ENCODE measurements at regions not wholly inside any gene's neighbourhood (a gene's known extent, or its start where the extent isn't known, plus 50 kb on each side); places are given as distances from the start of the nearest gene placed in this dataset.

DNA sequence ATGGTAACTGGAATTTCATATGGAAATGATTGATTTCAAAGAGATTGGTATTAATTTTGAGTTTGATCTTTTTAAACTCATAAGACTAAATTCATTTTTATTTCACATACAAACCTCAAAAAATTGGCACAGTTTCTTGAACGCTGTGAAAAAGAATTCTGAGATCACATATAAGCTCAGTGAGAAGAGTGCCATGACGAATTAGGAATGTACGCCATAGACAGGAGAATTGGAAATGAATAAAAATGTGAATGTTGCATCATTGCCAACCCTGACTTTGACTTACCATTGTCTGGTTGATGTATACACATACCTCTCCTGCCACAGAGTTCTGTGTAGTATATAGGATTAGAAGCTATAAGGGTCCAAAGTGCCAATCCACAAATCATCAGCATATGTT, 290.4 kb upstream of the ZC3H15 start:
- no peaks in the 10 kb centered on the region for H3K9me3 Mint-ChIP-seq
- H3K4me1 Mint-ChIP-seq = no peaks in the 10 kb centered on the region

DNA sequence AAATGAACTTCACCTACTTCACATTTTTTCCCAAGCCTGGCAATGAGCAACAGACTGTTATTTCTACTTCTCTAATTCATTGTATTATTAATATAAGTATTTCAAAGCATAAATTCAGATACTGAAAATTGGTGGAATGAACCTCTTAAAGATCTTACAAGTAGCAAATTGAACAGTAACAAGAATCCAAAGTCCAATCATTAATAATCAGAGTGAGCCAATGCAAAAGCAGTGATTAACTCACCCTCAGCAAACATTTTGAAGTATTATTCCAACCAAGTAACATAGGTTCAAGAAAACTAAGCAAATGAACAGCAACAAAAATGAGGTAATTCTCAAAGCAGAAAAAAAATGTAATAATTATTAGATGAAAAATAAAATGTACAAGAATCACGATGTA, 288.1 kb upstream of the ZC3H15 start:
- H3K36me3 Mint-ChIP-seq = no peaks in the 10 kb centered on the region
- POLR2A ChIA-PET = no interaction called here
- no peaks in the 10 kb centered on the region for H3K9me3 Mint-ChIP-seq
- no peak overlapping the region for H3K4me3 Mint-ChIP-seq
- no peaks in the 10 kb centered on the region for H3K4me1 Mint-ChIP-seq
- no peaks in the 10 kb centered on the region for H3K27me3 Mint-ChIP-seq
- ATAC-seq (ENCODE audit: low read depth) (no peak), DNase-seq (no peak)
- no peak overlapping the region for H3K27ac Mint-ChIP-seq

More for the DNA sequence above, 290.4 kb upstream of the ZC3H15 start:
- no peaks in the 10 kb centered on the region for H3K27me3 Mint-ChIP-seq
- POLR2A ChIA-PET = no interaction called here
- ATAC-seq (ENCODE audit: low read depth) = no peak
- H3K36me3 Mint-ChIP-seq = no peaks in the 10 kb centered on the region
- no peak for DNase-seq
- no peak overlapping the region for H3K4me3 Mint-ChIP-seq
- no peak overlapping the region for H3K27ac Mint-ChIP-seq

DNA sequence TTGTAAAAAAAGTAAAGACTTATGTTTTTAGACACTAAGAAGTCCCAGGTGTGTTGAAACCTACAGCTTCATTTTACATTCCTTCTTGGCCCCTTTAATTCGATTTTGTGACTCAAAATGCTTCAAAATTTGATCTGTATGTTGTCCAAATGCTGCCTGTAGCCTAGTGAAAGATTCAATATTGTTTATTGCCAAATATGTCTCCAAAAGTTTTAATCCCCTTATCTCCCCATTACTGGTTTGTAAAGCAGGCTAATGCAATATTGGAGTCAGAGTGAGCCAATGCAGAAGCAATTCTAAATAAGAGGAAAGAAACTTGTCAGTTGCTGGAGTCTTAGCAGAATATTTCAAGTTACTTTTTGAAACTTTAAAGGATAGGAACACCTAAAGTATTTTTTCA, 287.0 kb upstream of the ZC3H15 start:
- Mint-ChIP-seq H3K27me3 (no peaks in the 10 kb centered on the region), H3K4me1 (no peaks in the 10 kb centered on the region), H3K9me3 (no peaks in the 10 kb centered on the region), H3K36me3 (no peaks in the 10 kb centered on the region), H3K27ac (no peak overlapping the region), H3K4me3 (no peak overlapping the region)
- ATAC-seq (ENCODE audit: low read depth) (no peak), DNase-seq (no peak)
- POLR2A ChIA-PET = no interaction called here

DNA sequence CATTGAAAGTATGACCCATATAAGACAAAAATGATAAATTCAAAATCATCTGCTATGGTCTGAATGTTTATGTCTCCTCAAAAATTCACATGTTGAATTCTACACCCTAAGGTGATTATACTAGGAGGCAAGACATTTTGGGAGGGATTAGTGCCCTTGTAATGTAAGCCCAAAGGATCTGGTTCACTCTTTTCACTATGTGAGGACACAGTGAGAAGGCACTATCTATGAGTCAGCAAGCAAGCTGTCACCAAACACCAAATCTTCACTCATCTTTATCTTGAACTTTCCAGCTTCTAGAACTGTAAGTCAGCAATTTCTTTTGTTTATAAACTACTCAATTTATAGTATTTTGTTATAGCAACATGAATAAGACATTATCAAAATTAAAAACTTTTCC, 284.7 kb upstream of the ZC3H15 start:
- POLR2A ChIA-PET = no interaction called here
- Mint-ChIP-seq H3K9me3 (no peaks in the 10 kb centered on the region), H3K4me3 (no peak overlapping the region), H3K27ac (no peak overlapping the region), H3K4me1 (no peaks in the 10 kb centered on the region), H3K27me3 (no peaks in the 10 kb centered on the region), H3K36me3 (no peaks in the 10 kb centered on the region)
- DNase-seq = no peak
- ATAC-seq (ENCODE audit: low read depth) = no peak

DNA sequence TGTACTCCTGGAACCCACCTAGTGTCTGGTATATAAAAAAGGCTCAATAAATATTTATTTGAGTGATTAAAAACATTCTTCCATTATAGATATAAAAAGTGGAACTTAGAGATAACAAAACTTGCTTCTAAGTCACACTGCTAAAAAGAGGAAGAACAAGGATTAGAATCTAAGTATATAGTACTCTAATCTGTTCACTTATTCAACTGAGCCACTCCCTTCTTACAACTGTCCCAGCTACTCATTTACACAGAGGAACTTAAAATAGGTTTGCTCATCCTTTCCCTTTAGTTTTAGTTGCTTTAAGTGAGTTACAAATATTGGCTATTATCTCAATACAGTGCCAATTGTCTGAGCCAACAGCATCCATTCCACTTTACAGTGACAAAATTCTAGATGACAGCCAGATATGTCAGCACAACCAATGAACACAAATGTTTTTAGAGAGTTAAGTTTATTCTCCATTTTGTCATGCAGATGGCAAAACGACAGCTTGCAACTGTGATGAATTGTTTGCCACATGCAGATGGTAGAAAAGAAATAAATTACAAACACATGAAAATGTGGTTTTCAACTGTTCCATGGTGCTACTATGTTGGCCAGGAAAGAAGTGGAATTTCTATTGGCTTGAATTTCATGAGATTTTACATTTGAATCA, 280.7 kb upstream of the ZC3H15 start:
- Mint-ChIP-seq H3K36me3 (no peaks in the 10 kb centered on the region), H3K4me3 (no peak overlapping the region), H3K27ac (no peak overlapping the region), H3K4me1 (no peaks in the 10 kb centered on the region), H3K9me3 (no peaks in the 10 kb centered on the region), H3K27me3 (no peaks in the 10 kb centered on the region)
- DNase-seq = no peak
- POLR2A ChIA-PET = no interaction called here
- no peak for ATAC-seq (ENCODE audit: low read depth)

DNA sequence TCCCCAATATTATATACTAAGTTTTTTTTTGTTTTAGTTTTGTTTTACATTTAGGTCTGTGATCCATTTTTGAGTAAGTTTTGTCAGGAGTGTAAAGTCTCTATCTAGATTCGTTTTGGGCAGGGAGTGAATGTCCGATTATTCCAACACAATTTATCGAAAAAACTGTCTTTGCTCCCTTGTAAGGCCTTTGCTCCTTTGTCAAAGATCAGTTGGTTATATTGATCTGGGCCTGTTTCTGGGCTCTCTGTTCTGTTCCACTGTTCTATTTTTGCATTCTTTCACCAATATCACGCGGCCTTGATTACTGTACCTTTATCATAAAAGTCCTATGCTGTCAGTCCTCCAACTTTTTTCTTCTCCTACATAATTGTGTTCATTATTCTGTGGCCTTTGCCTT, 276.5 kb upstream of the ZC3H15 start:
- Mint-ChIP-seq H3K4me3 (no peak overlapping the region), H3K4me1 (no peaks in the 10 kb centered on the region), H3K27me3 (no peaks in the 10 kb centered on the region), H3K27ac (no peak overlapping the region), H3K36me3 (peaks cover 2% of the 10 kb centered on the region), H3K9me3 (peaks cover 2% of the 10 kb centered on the region)
- DNase-seq (no peak), ATAC-seq (ENCODE audit: low read depth) (no peak)
- POLR2A ChIA-PET = no interaction called here

DNA sequence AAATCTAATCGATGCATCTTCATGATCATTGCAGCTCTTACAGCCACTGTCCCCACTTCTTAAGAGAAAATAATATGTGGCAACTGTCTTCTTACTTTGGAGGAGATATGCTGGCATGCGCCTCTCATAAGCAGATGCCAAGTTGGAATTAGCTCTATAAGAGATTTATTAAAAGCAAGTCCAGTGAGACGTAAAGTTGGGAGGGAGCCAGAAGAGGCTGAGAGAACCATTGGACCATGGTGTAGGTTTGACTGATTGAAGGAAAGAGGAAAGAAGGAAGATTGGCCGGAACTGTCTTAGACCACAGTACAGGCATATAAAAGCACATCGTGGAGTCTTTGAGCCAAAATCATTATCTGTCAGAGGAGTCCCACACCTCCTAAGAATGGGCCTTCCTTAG, 265.7 kb upstream of the ZC3H15 start:
- POLR2A ChIA-PET = no interaction called here
- ATAC-seq (ENCODE audit: low read depth) = no peak
- Mint-ChIP-seq H3K27ac (no peak overlapping the region), H3K27me3 (no peaks in the 10 kb centered on the region), H3K9me3 (peaks cover 4% of the 10 kb centered on the region), H3K36me3 (no peaks in the 10 kb centered on the region), H3K4me3 (no peak overlapping the region), H3K4me1 (no peaks in the 10 kb centered on the region)
- DNase-seq = no peak

DNA sequence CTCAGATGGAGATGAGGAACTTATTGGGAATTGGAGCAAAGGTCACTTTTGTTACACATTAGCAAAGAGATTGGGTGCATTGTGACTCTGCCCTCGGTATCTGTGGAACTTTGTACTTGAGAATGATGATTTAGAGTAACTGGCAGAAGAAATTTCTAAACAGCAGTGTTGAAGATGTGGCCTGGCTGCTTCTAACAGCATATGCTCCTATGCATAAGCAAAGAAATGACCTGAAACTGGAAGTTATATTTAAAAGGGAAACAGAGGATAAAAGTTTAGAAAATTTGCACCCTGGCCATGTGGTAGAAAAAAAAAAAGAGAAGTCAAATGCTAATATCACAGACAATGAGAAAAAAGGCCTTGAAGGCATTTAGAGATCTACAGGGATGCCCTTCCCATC, 256.8 kb upstream of the ZC3H15 start:
- DNase-seq (no peak), ATAC-seq (ENCODE audit: low read depth) (no peak)
- POLR2A ChIA-PET = no interaction called here
- no peaks in the 10 kb centered on the region for H3K4me1 Mint-ChIP-seq
- H3K36me3 Mint-ChIP-seq = peaks cover 4% of the 10 kb centered on the region
- H3K4me3 Mint-ChIP-seq = no peak overlapping the region
- H3K27ac Mint-ChIP-seq = no peak overlapping the region
- peaks cover 21% of the 10 kb centered on the region for H3K9me3 Mint-ChIP-seq
- H3K27me3 Mint-ChIP-seq = no peaks in the 10 kb centered on the region

DNA sequence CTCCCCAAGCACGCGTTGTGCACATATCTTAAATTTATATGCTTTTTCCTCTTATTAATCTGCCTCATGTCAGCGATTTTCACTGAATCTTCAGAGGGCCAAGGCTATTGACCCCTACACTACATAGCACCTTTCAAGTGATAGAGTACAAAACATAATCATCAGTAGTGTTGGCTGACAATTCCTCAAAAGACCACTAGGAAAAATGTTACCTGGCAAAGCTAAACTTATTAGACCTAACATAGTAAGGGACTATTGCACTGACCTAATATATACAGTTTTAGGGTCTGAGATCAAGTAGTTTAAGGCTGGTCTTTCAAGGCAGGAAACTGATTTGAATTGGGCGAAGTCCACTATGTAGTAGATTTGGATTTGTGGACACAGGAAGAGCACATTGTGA, 244.2 kb upstream of the ZC3H15 start:
- DNase-seq (no peak), ATAC-seq (ENCODE audit: low read depth) (no peak)
- Mint-ChIP-seq H3K4me3 (no peak overlapping the region), H3K9me3 (peaks cover 7% of the 10 kb centered on the region), H3K36me3 (no peaks in the 10 kb centered on the region), H3K27me3 (no peaks in the 10 kb centered on the region), H3K4me1 (no peaks in the 10 kb centered on the region), H3K27ac (no peak overlapping the region)
- POLR2A ChIA-PET = no interaction called here

DNA sequence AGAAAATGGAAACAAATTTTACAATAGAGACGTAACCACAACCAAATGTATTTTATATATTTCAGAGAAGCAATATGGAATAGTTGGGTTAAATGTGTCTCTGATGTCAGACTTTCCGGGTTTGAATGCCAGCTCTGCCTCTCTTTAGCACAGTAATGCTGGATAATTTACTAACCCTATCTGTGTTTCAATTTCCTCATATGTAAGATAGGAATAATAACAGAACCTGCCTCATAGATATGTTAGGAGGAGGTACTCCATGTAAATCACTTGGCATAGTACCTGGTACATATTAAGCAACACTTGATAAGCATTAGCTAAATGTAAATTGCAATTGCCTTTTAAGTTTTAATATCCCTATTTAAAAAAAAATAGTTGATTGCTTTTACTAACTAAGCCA, 231.3 kb upstream of the ZC3H15 start:
- H3K4me3 Mint-ChIP-seq = no peak overlapping the region
- H3K9me3 Mint-ChIP-seq = no peaks in the 10 kb centered on the region
- no peaks in the 10 kb centered on the region for H3K4me1 Mint-ChIP-seq
- POLR2A ChIA-PET = no interaction called here
- ATAC-seq (ENCODE audit: low read depth) = no peak
- no peaks in the 10 kb centered on the region for H3K36me3 Mint-ChIP-seq
- no peaks in the 10 kb centered on the region for H3K27me3 Mint-ChIP-seq
- DNase-seq = no peak
- no peak overlapping the region for H3K27ac Mint-ChIP-seq

DNA sequence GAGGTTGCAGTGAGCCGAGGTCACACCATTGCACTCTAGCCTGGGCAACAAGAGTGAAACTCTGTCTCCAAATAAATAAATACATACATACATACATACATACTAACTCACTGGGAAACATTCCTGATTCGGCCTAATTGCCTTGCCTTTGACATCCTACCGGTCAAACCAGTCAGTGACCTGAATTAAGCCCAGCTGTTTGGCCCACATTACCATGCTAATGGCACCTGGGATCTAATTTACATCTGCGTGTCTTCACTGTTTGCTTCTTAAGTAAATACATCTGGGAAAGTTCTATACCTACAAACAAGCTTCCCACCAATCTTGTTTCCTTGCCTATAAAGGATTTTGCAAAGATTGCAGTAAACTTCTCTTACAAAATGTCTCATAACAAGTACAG, 230.2 kb upstream of the ZC3H15 start:
- ATAC-seq (ENCODE audit: low read depth) (no peak), DNase-seq (no peak)
- Mint-ChIP-seq H3K27me3 (no peaks in the 10 kb centered on the region), H3K4me3 (no peak overlapping the region), H3K4me1 (no peaks in the 10 kb centered on the region), H3K9me3 (no peaks in the 10 kb centered on the region), H3K27ac (no peak overlapping the region), H3K36me3 (no peaks in the 10 kb centered on the region)
- POLR2A ChIA-PET = no interaction called here

DNA sequence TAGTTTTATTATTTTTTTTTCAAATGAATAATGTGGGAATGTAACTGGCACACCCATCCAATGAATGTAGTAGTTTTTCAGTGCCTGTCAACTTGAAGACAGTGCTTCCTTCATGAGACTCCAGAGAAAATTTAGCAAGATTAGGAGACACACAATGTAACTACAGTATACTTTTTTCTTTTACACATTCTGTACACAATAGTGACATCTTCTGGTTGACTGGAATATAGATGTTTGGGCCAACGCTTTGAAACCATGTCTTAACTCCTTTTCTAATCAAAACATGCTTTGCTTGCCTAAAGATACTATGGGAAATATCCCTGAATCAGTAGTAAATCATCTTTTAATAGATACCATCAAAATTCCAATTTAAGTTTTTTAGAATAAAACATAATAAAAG, 229.5 kb upstream of the ZC3H15 start:
- H3K4me1 Mint-ChIP-seq = no peaks in the 10 kb centered on the region
- no peaks in the 10 kb centered on the region for H3K9me3 Mint-ChIP-seq
- H3K4me3 Mint-ChIP-seq = no peak overlapping the region
- POLR2A ChIA-PET = no interaction called here
- DNase-seq (no peak), ATAC-seq (ENCODE audit: low read depth) (no peak)
- H3K27me3 Mint-ChIP-seq = no peaks in the 10 kb centered on the region
- no peaks in the 10 kb centered on the region for H3K36me3 Mint-ChIP-seq
- H3K27ac Mint-ChIP-seq = no peak overlapping the region

DNA sequence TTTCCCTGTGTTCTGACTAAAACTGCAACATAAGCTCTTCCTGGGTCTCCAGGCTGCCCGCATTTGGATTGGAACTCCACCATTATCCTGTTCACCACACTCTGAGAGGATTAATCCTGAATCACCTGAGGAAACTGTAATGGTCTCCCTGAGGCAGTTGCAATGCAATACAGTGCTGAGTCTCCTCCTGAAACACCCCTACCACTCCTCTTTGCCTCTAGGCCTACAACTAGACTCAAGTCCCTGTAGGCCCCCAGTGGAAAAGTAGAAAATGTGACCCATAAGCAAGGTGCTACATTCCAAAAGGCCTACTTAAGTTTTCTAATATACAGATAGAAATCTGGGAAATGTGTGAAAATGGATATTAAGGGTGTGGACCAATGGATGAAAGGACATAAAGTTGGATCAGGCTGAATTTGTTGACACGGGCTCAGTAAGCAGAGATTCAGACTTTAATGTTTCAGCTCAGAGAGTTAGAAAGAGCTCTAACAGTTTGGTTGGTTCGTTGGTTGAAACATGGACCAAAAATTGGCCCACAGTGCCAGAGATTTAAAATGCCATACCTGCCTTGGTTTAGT, 222.3 kb upstream of the ZC3H15 start:
- Mint-ChIP-seq H3K4me1 (no peaks in the 10 kb centered on the region), H3K9me3 (peaks cover 4% of the 10 kb centered on the region), H3K27me3 (no peaks in the 10 kb centered on the region), H3K4me3 (no peak overlapping the region), H3K36me3 (no peaks in the 10 kb centered on the region), H3K27ac (no peak overlapping the region)
- POLR2A ChIA-PET = no interaction called here
- ATAC-seq (ENCODE audit: low read depth) (no peak), DNase-seq (no peak)

DNA sequence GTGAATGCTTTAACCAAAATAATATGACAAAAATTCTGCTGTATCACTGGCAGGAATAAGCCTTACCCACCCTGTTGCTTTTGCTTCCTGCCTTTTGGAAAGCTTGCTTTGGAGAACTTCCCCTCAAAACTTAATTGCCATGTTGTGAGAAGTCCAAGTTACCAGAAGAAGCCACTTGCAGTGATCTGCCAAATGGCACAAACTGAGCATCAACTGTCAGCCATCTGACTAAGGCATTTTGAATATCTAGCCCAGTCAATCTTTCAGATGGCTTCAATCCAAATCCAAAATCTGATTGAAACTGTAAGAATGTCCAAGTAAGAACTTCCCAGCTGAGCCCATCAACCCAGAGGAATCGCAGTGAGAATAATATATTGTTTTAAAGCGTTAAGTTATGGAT, 216.5 kb upstream of the ZC3H15 start:
- Mint-ChIP-seq H3K4me1 (no peaks in the 10 kb centered on the region), H3K9me3 (peaks cover 5% of the 10 kb centered on the region), H3K36me3 (peaks cover 2% of the 10 kb centered on the region), H3K4me3 (no peak overlapping the region), H3K27ac (no peak overlapping the region), H3K27me3 (no peaks in the 10 kb centered on the region)
- DNase-seq = no peak
- POLR2A ChIA-PET = no interaction called here
- no peak for ATAC-seq (ENCODE audit: low read depth)

DNA sequence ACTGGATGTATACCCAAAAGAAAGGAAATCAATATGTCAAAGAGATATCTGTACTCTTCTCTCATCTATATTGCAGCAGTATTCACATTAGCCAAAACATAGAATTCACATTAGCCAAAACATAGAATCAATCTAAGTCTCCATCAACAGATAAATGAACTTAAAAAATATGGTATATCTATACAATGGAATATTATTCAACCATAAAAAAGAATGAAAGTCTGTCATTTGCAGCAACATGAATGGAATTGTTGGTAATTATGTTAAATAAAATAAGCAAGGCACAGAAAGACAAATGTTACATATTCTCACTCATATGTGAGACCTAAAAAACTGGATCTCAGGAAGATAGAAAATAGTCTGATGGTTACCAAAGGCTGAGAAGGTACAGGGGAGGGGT, 212.1 kb upstream of the ZC3H15 start:
- POLR2A ChIA-PET = no interaction called here
- ATAC-seq (ENCODE audit: low read depth) (no peak), DNase-seq (no peak)
- H3K9me3 Mint-ChIP-seq = peaks cover 4% of the 10 kb centered on the region
- no peaks in the 10 kb centered on the region for H3K4me1 Mint-ChIP-seq
- H3K4me3 Mint-ChIP-seq = no peak overlapping the region
- H3K27me3 Mint-ChIP-seq = no peaks in the 10 kb centered on the region
- H3K36me3 Mint-ChIP-seq = peaks cover under 1% of the 10 kb centered on the region
- H3K27ac Mint-ChIP-seq = no peak overlapping the region
